Mammary epithelial cell (primary cell): ENCODE measurements at regions not wholly inside any gene's neighbourhood (a gene's known extent, or its start where the extent isn't known, plus 50 kb on each side); places are given as distances from the start of the nearest gene placed in this dataset.

Experiments used
- CTCF ChIP-seq, 2 donors: IDR thresholded peaks in 1 of 2; conservative IDR thresholded peaks in 1 of 2; 2 replicates each; pipeline ENCODE4 v1.5.1; 2011 to 2012; ENCODE audit warnings: inconsistent platforms in 2 of 2, low read length in 2 of 2, mild to moderate bottlenecking in 2 of 2, control low read depth in 1 of 2, low read depth in 1 of 2; ENCODE audit not compliant: insufficient read depth in 1 of 2; ENCODE audit errors: extremely low read depth in 1 of 2
- EZH2 ChIP-seq: IDR thresholded peaks from 2 replicates; pipeline ENCODE4 v1.6.1; 2012; ENCODE audit warnings: low read length, inconsistent platforms, borderline replicate concordance

GRCh38 chr18:75659535-75660023, 232.1 kb upstream of the SMIM21 start:
- TF ChIP-seq CTCF (conservative IDR thresholded peaks at IDR 0.05 in 1 of 2, IDR thresholded peaks at IDR 0.05 in 1 of 2; ENCODE audit: extremely low read depth in 1 of 2, insufficient read depth in 1 of 2, low read depth in 1 of 2, low read length in 2 of 2) = no peak
- no peak for TF ChIP-seq EZH2
